CD4-positive, alpha-beta T cell (primary cell): ENCODE measurements at regions not wholly inside any gene's neighbourhood (a gene's known extent, or its start where the extent isn't known, plus 50 kb on each side); places are given as distances from the start of the nearest gene placed in this dataset.

Experiments used
- ATAC-seq: fragments of 200-7000 bp; cut with Tn5 transposase; one replicate; pipeline ENCODE4 v1.10.0; 2022; ENCODE audit warnings: mild to moderate bottlenecking; ENCODE audit not compliant: poor library complexity
- CTCF ChIA-PET: fragments of 350-600 bp; sonication (Branson Sonifier 250); formaldehyde crosslinking; loops from one replicate; lab custom pipeline; 2021; ENCODE audit warnings: antibody characterized with exemption, inconsistent platforms; lab: Charles Lee
- POLR2A ChIA-PET: fragments of 350-600 bp; sonication (Branson Sonifier 250); formaldehyde crosslinking; loops from one replicate; lab custom pipeline; 2021; ENCODE audit warnings: antibody characterized with exemption, inconsistent platforms; lab: Charles Lee
- DNase-seq, 14 experiments: peaks; one replicate each; pipeline ENCODE4 v3.0.0-alpha.2; 2013 to 2020; ENCODE audit warnings: mixed read lengths in 2 of 14
- H3K27ac ChIP-seq, 2 donors: one replicate each; pipeline versions ENCODE4 v1.5.1 to v1.7.0; 2013; ENCODE audit warnings: low read length in 2 of 2, low read depth in 1 of 2, mild to moderate bottlenecking in 1 of 2
- H3K27me3 ChIP-seq, 2 experiments: 1 replicate in 1 of 2; 2 replicates in 1 of 2; pipeline versions ENCODE4 v1.6.1 to v1.7.0; 2013; ENCODE audit warnings: low read length in 2 of 2, control low read depth in 1 of 2, mild to moderate bottlenecking in 1 of 2, moderate library complexity in 1 of 2; ENCODE audit not compliant: insufficient read depth in 2 of 2, control insufficient read depth in 1 of 2
- H3K36me3 ChIP-seq: one replicate; pipeline ENCODE4 v1.6.1; 2013; ENCODE audit warnings: low read length, control low read depth; ENCODE audit not compliant: insufficient read depth
- H3K4me1 ChIP-seq: one replicate; pipeline ENCODE4 v1.6.1; 2013; ENCODE audit warnings: low read length, control low read depth; ENCODE audit not compliant: insufficient read depth
- H3K4me3 ChIP-seq: one replicate; pipeline ENCODE4 v1.5.1; 2013; ENCODE audit warnings: mild to moderate bottlenecking, low read length, moderate library complexity
- H3K9me3 ChIP-seq, 2 experiments: 1 replicate in 1 of 2; 2 replicates in 1 of 2; pipeline versions ENCODE4 v1.6.1 to v1.7.0; 2013; ENCODE audit warnings: low read length in 2 of 2, mild to moderate bottlenecking in 2 of 2, control low read depth in 1 of 2, moderate library complexity in 1 of 2; ENCODE audit not compliant: control insufficient read depth in 1 of 2, insufficient read depth in 1 of 2
- H3K27ac Mint-ChIP-seq: one replicate; pipeline ENCODE4 v1.8.0; 2020; ENCODE audit warnings: mixed read lengths
- H3K27me3 Mint-ChIP-seq: one replicate; pipeline ENCODE4 v1.8.0; 2021; ENCODE audit warnings: mixed read lengths
- H3K36me3 Mint-ChIP-seq: one replicate; pipeline ENCODE4 v1.8.0; 2021; ENCODE audit warnings: low read depth, mixed read lengths
- H3K4me1 Mint-ChIP-seq: one replicate; pipeline ENCODE4 v1.8.0; 2021; ENCODE audit warnings: low read depth, mixed read lengths
- H3K4me3 Mint-ChIP-seq: one replicate; pipeline ENCODE4 v1.8.0; 2020; ENCODE audit warnings: mild to moderate bottlenecking, mixed read lengths
- H3K9me3 Mint-ChIP-seq: one replicate; pipeline ENCODE4 v1.8.0; 2020; ENCODE audit warnings: mixed read lengths
- CTCF ChIP-seq: fragments of 200-600 bp; IDR thresholded peaks from one replicate; pipeline ENCODE4 v1.8.0; 2022; ENCODE audit warnings: antibody characterized with exemption, mild to moderate bottlenecking
- intact Hi-C, 2 experiments: fragments of 100-400 bp; cut with DNase I in 1 of 2; cut with micrococcal nuclease in 1 of 2; formaldehyde crosslinking; loops; one replicate each; pipeline versions ENCODE4 v1.15.1 to v1.9.0; 2023 to 2025; cut with DNase I, micrococcal nuclease

DNA sequence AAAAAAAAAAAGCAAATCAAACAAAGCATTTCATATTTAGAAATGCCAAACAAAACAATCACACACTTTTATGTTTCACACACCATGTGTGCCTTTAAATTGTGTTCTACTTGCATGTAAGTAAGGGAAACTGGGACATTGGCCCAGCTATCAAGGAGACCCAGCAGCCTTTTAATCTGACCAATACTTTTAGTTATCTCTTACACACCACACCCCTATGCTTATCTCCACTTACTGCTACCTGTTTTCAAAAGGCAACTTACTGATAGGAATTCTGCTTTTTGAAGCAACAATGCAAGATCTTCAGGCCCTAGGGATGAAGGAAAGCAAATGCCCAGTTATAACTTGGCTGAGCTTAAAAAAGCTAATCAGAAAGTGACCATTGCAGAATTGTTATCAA lies 1244.8 kb upstream of the SORCS1 start:
- DNase-seq: no peak
- Mint-ChIP-seq H3K27me3 (no peaks in the 10 kb centered on the region), H3K4me3 (no peak overlapping the region), H3K27ac (no peak overlapping the region), H3K36me3 (no peaks in the 10 kb centered on the region), H3K4me1 (no peaks in the 10 kb centered on the region), H3K9me3 (peaks cover 8% of the 10 kb centered on the region)
- intact Hi-C loops: no loop called here
- POLR2A ChIA-PET: no interaction called here
- no peak overlapping the region for H3K4me3 ChIP-seq
- no peaks in the 10 kb centered on the region for H3K4me1 ChIP-seq
- ATAC-seq: no peak
- no peaks in the 10 kb centered on the region for H3K27me3 ChIP-seq
- CTCF ChIA-PET: no interaction called here
- no peak for TF ChIP-seq CTCF
- no peak overlapping the region for H3K27ac ChIP-seq
- no peaks in the 10 kb centered on the region for H3K36me3 ChIP-seq
- H3K9me3 ChIP-seq: peaks cover 7 to 9% of the 10 kb centered on the region in 2 experiments

DNA sequence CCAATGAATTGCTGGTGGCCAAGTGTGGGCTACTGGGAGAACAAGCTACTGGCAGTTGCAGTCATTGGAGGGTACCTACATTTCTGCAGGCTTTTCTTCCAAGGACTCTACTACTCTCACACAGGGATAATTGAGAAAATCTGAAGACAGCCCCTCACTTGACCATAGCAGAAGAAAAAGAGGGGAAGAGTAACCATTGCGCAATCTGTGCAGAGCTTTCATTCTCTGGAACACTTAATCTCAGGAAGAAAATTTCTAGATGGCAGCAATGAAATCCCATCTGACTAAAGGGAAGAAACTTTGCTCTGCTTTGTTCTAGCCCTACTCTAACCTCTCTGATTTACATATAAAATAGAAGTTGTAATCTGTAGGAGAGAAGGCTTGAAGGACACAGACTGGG lies 1239.6 kb upstream of the SORCS1 start:
- Mint-ChIP-seq H3K4me3 (no peak overlapping the region), H3K27ac (no peak overlapping the region), H3K4me1 (no peaks in the 10 kb centered on the region), H3K36me3 (no peaks in the 10 kb centered on the region), H3K9me3 (peaks cover 8% of the 10 kb centered on the region), H3K27me3 (no peaks in the 10 kb centered on the region)
- peaks cover 9% of the 10 kb centered on the region in 2 experiments for H3K9me3 ChIP-seq
- DNase-seq: no peak
- ChIA-PET CTCF (no interaction called here), POLR2A (no interaction called here)
- intact Hi-C loops: no loop called here
- no peaks in the 10 kb centered on the region for H3K36me3 ChIP-seq
- no peaks in the 10 kb centered on the region for H3K4me1 ChIP-seq
- no peak for TF ChIP-seq CTCF
- no peaks in the 10 kb centered on the region for H3K27me3 ChIP-seq
- ATAC-seq: no peak
- no peak overlapping the region for H3K4me3 ChIP-seq
- no peak overlapping the region for H3K27ac ChIP-seq

- H3K36me3 ChIP-seq: no peaks in the 10 kb centered on the region
- ATAC-seq: no peak
- POLR2A ChIA-PET: no interaction called here
- Mint-ChIP-seq H3K4me3 (no peak overlapping the region), H3K4me1 (no peaks in the 10 kb centered on the region), H3K27ac (no peak overlapping the region), H3K9me3 (peaks cover 2% of the 10 kb centered on the region), H3K36me3 (no peaks in the 10 kb centered on the region), H3K27me3 (no peaks in the 10 kb centered on the region)
- no peaks in the 10 kb centered on the region for H3K4me1 ChIP-seq
- no peak overlapping the region for H3K27ac ChIP-seq
- DNase-seq: no peak
- no peak for TF ChIP-seq CTCF
- no peak overlapping the region for H3K4me3 ChIP-seq
- intact Hi-C loops: no loop called here
- CTCF ChIA-PET: no interaction called here
- no peaks in the 10 kb centered on the region for H3K27me3 ChIP-seq
- H3K9me3 ChIP-seq: peaks cover 0 to 8% of the 10 kb centered on the region in 2 experiments
These were observed 1235.0 kb upstream of the SORCS1 start for GRCh38 chr10:108399465-108399864.
